Liver (tissue), 8 donors: ENCODE measurements at regions not wholly inside any gene's neighbourhood (a gene's known extent, or its start where the extent isn't known, plus 50 kb on each side); places are given as distances from the start of the nearest gene placed in this dataset.

Experiments used
- DNase-seq: peaks from one replicate; pipeline ENCODE4 v3.0.0-alpha.2; 2017; ENCODE audit warnings: low spot score
- H3K27ac ChIP-seq, 2 donors: one replicate each; pipeline ENCODE4 v1.7.0; 2013; ENCODE audit warnings: inconsistent platforms in 2 of 2, low read length in 2 of 2, control low read depth in 1 of 2, low read depth in 1 of 2, mild to moderate bottlenecking in 1 of 2
- H3K27me3 ChIP-seq, 4 donors: one replicate each; pipeline versions ENCODE4 v1.6.1 to v1.7.0; 2013; ENCODE audit warnings: low read length in 3 of 4, inconsistent platforms in 1 of 4, mild to moderate bottlenecking in 1 of 4, moderate library complexity in 1 of 4; ENCODE audit not compliant: control insufficient read depth in 4 of 4, insufficient read depth in 4 of 4
- H3K36me3 ChIP-seq, 4 donors: one replicate each; pipeline versions ENCODE4 v1.6.1 to v1.7.0; 2013; ENCODE audit warnings: low read length in 3 of 4, mild to moderate bottlenecking in 3 of 4, low read depth in 1 of 4, moderate library complexity in 1 of 4; ENCODE audit not compliant: control insufficient read depth in 4 of 4, insufficient read depth in 3 of 4
- H3K4me1 ChIP-seq, 4 donors: one replicate each; pipeline versions ENCODE4 v1.6.1 to v1.7.0; 2013; ENCODE audit warnings: low read length in 3 of 4, mild to moderate bottlenecking in 3 of 4, moderate library complexity in 1 of 4; ENCODE audit not compliant: control insufficient read depth in 4 of 4, insufficient read depth in 4 of 4
- H3K4me3 ChIP-seq, 3 donors: one replicate each; pipeline versions ENCODE4 v1.6.1 to v1.7.0; 2013; ENCODE audit warnings: low read length in 3 of 3, control low read depth in 1 of 3, low read depth in 1 of 3, mild to moderate bottlenecking in 1 of 3
- H3K9ac ChIP-seq, 2 donors: one replicate each; pipeline ENCODE4 v1.7.0; 2013; ENCODE audit warnings: low read length in 2 of 2, mild to moderate bottlenecking in 2 of 2, moderate library complexity in 2 of 2, control low read depth in 1 of 2, low read depth in 1 of 2
- H3K9me3 ChIP-seq, 4 donors: one replicate each; pipeline versions ENCODE4 v1.6.1 to v1.7.0; 2013; ENCODE audit warnings: low read length in 3 of 4; ENCODE audit not compliant: control insufficient read depth in 4 of 4
- ATF3 ChIP-seq: IDR thresholded peaks from 2 replicates; pipeline ENCODE4 v1.6.1; 2016; ENCODE audit warnings: antibody characterized with exemption
- CTCF ChIP-seq: fragments of 150-350 bp; IDR thresholded peaks from 2 replicates; pipeline ENCODE4 v1.5.1; 2017; ENCODE audit warnings: improper control_type of control experiment, low read depth, low read length; ENCODE audit not compliant: missing input control
- EGR1 ChIP-seq, 2 donors: IDR thresholded peaks; 2 replicates each; pipeline ENCODE4 v1.6.1; 2016 to 2018; ENCODE audit warnings: antibody characterized with exemption in 2 of 2, low read depth in 2 of 2
- FOXA1 ChIP-seq: IDR thresholded peaks from 2 replicates; pipeline ENCODE4 v1.6.1; 2016; ENCODE audit warnings: antibody characterized with exemption
- FOXA2 ChIP-seq: IDR thresholded peaks from 2 replicates; pipeline ENCODE4 v1.6.1; 2016; ENCODE audit warnings: antibody characterized with exemption
- HNF4A ChIP-seq, 2 donors: conservative IDR thresholded peaks; 2 replicates each; pipeline ENCODE4 v1.6.1; 2016; ENCODE audit warnings: antibody characterized with exemption in 2 of 2, mild to moderate bottlenecking in 2 of 2
- HNF4G ChIP-seq: IDR thresholded peaks from 2 replicates; pipeline ENCODE4 v1.6.1; 2016; ENCODE audit warnings: antibody characterized with exemption
- JUND ChIP-seq, 2 donors: IDR thresholded peaks; 2 replicates each; pipeline ENCODE4 v1.6.1; 2016; ENCODE audit warnings: antibody characterized with exemption in 2 of 2
- MAX ChIP-seq: IDR thresholded peaks from 2 replicates; pipeline ENCODE4 v1.6.1; 2016; ENCODE audit warnings: antibody characterized with exemption
- NR2F2 ChIP-seq: IDR thresholded peaks from 2 replicates; pipeline ENCODE4 v1.6.1; 2016; ENCODE audit warnings: antibody characterized with exemption
- RAD21 ChIP-seq, 2 donors: IDR thresholded peaks; 2 replicates each; pipeline ENCODE4 v1.6.1; 2016; ENCODE audit warnings: antibody characterized with exemption in 2 of 2, mild to moderate bottlenecking in 2 of 2
- RXRA ChIP-seq, 2 donors: IDR thresholded peaks; 2 replicates each; pipeline ENCODE4 v1.6.1; 2017 to 2018; ENCODE audit warnings: antibody characterized with exemption in 2 of 2, mild to moderate bottlenecking in 1 of 2
- SP1 ChIP-seq: IDR thresholded peaks from 2 replicates; pipeline ENCODE4 v1.6.1; 2018; ENCODE audit warnings: antibody characterized with exemption, mild to moderate bottlenecking
- TAF1 ChIP-seq: conservative IDR thresholded peaks from 2 replicates; pipeline ENCODE4 v1.6.1; 2016; ENCODE audit warnings: antibody characterized with exemption, mild to moderate bottlenecking
- ZBTB33 ChIP-seq: IDR thresholded peaks from 2 replicates; pipeline ENCODE4 v1.6.1; 2016; ENCODE audit warnings: antibody characterized with exemption
- WGBS: extraction: QIAGEN DNeasy Blood & Tissue Kit; methylation state at CpG from one replicate; pipeline ENCODE4 v1.1.7; 2013; 5-methylcytosine and 5-hydroxymethylcytosine counted together
- donor health status: healthy.
- donor health status: healthy.
- donor health status: healthy.
- donor health status: healthy.
- donor health status: healthy.

GRCh38 chr2:829047-829446 is 121.6 kb upstream of the SNTG2 start:
- Histone ChIP-seq H3K9me3 (no peaks in the 10 kb centered on the region), H3K27me3 (no peaks in the 10 kb centered on the region), H3K9ac (no peak overlapping the region), H3K4me3 (no peak overlapping the region), H3K4me1 (no peaks in the 10 kb centered on the region), H3K36me3 (no peaks in the 10 kb centered on the region), H3K27ac (no peak overlapping the region)
- TF ChIP-seq NR2F2 (no peak), CTCF (no peak), ATF3 (no peak)
- DNase-seq, result no peak
- WGBS, result 88% methylated on average over 6 of the region's 6 CpGs

- Histone ChIP-seq H3K4me1 (no peaks in the 10 kb centered on the region), H3K9me3 (no peaks in the 10 kb centered on the region), H3K27ac (no peak overlapping the region), H3K27me3 (no peaks in the 10 kb centered on the region), H3K36me3 (no peaks in the 10 kb centered on the region), H3K4me3 (no peak overlapping the region), H3K9ac (no peak overlapping the region)
- no peak for TF ChIP-seq EGR1 (IDR thresholded peaks at IDR 0.05; ENCODE audit: low read depth in 2 of 2)
- no peak for TF ChIP-seq NR2F2
- TF ChIP-seq HNF4A (conservative IDR thresholded peaks at IDR 0.05), result no peak
- WGBS, result 74% methylated on average over 8 of the region's 8 CpGs
- DNase-seq, result no peak
Observed at GRCh38 chr2:824954-825353, 125.7 kb upstream of the SNTG2 start.

GRCh38 chr2:824524-824923 is 126.1 kb upstream of the SNTG2 start:
- Histone ChIP-seq H3K9ac (no peak overlapping the region), H3K27me3 (no peaks in the 10 kb centered on the region), H3K4me1 (no peaks in the 10 kb centered on the region), H3K27ac (no peak overlapping the region), H3K4me3 (no peak overlapping the region), H3K36me3 (no peaks in the 10 kb centered on the region), H3K9me3 (no peaks in the 10 kb centered on the region)
- DNase-seq, result no peak
- TF ChIP-seq RAD21 (IDR thresholded peaks at IDR 0.05) (no peak), EGR1 (IDR thresholded peaks at IDR 0.05; ENCODE audit: low read depth in 2 of 2) (no peak), NR2F2 (no peak), ZBTB33 (no peak), RXRA (IDR thresholded peaks at IDR 0.05) (no peak), HNF4A (conservative IDR thresholded peaks at IDR 0.05) (no peak), FOXA2 (no peak), FOXA1 (no peak), JUND (IDR thresholded peaks at IDR 0.05) (no peak), HNF4G (no peak), TAF1 (no peak), MAX (no peak), CTCF (no peak), SP1 (no peak), ATF3 (no peak)
- WGBS, result 90% methylated on average over 10 of the region's 10 CpGs
